Gastrocnemius medialis (tissue), 4 donors: ENCODE measurements at regions not wholly inside any gene's neighbourhood (a gene's known extent, or its start where the extent isn't known, plus 50 kb on each side); places are given as distances from the start of the nearest gene placed in this dataset.

ENCODE experiments used
- ATAC-seq, 2 donors: fragments of 150-250 bp; one replicate each; pipeline ENCODE4 v1.9.1; 2016
- DNase-seq, 2 donors: peaks; one replicate each; pipeline ENCODE4 v3.0.0-alpha.2; 2019
- H3K27ac ChIP-seq, 4 donors: fragments of 200-600 bp; sonication (generic); 1 replicate in 1 of 4; 2 replicates in 3 of 4; pipeline ENCODE4 v1.5.1; 2016 to 2018; ENCODE audit warnings: mild to moderate bottlenecking in 2 of 4, moderate library complexity in 1 of 4
- H3K27me3 ChIP-seq, 3 donors: fragments of 200-600 bp; sonication (generic) in 2 of 3; 1 replicate in 1 of 3; 2 replicates in 2 of 3; pipeline versions ENCODE4 v1.5.1 to v1.6.0; 2016 to 2019; ENCODE audit warnings: mild to moderate bottlenecking in 1 of 3, moderate library complexity in 1 of 3
- H3K36me3 ChIP-seq, 2 donors: fragments of 200-600 bp; sonication (generic) in 1 of 2; one replicate each; pipeline ENCODE4 v1.5.1; 2017 to 2018
- H3K4me1 ChIP-seq, 2 donors: fragments of 200-600 bp; sonication (generic) in 1 of 2; one replicate each; pipeline ENCODE4 v1.5.1; 2016 to 2017; ENCODE audit warnings: mild to moderate bottlenecking in 2 of 2
- H3K4me3 ChIP-seq, 4 donors: fragments of 200-600 bp; sonication (generic) in 3 of 4; 1 replicate in 1 of 4; 2 replicates in 3 of 4; pipeline ENCODE4 v1.5.1; 2016 to 2019; ENCODE audit warnings: mild to moderate bottlenecking in 2 of 4
- H3K9me3 ChIP-seq, 3 donors: fragments of 200-600 bp; sonication (generic) in 2 of 3; 1 replicate in 1 of 3; 2 replicates in 2 of 3; pipeline ENCODE4 v1.5.1; 2016 to 2019
- CTCF ChIP-seq, 5 experiments: fragments of 450-650 bp in 3 of 5; fragments of 200-600 bp in 2 of 5; sonication (generic) in 2 of 5; IDR thresholded peaks in 4 of 5; conservative IDR thresholded peaks in 1 of 5; 1 replicate in 4 of 5; 2 replicates in 1 of 5; pipeline ENCODE4 v1.5.1; 2016 to 2019; ENCODE audit warnings: antibody characterized with exemption in 5 of 5, mild to moderate bottlenecking in 3 of 5, moderate library complexity in 3 of 5
- POLR2A ChIP-seq, 2 donors: fragments of 450-650 bp; IDR thresholded peaks; one replicate each; pipeline ENCODE4 v1.6.1; 2017; ENCODE audit warnings: antibody characterized with exemption in 2 of 2, mild to moderate bottlenecking in 2 of 2, moderate library complexity in 2 of 2
- in situ Hi-C, 4 donors: fragments of 200-750 bp; cut with MboI; loops; one replicate each; pipeline versions ENCODE4 v1.15.0 to v1.8.0; 2017; ENCODE audit warnings: low sequenced_read_pairs in 4 of 4
- intact Hi-C: fragments of 100-400 bp; cut with DNase I; formaldehyde crosslinking; loops from one replicate; pipeline ENCODE4 v1.15.1; 2023; ENCODE audit warnings: low total_unique reads

GRCh38 chr7:98565103-98565502 lies 52.0 kb upstream of the NPTX2 start:
- H3K9me3 ChIP-seq, result no peaks in the 10 kb centered on the region
- intact Hi-C loops (no loop called here), in situ Hi-C loops (no loop called here)
- peaks cover 0 to 6% of the 10 kb centered on the region in 2 donors for H3K4me1 ChIP-seq
- peaks cover 0 to 2% (median 0%) of the 10 kb centered on the region in 3 donors for H3K27me3 ChIP-seq
- no peak overlapping the region for H3K4me3 ChIP-seq
- no peak for ATAC-seq
- DNase-seq, result no peak
- H3K36me3 ChIP-seq, result no peaks in the 10 kb centered on the region
- peak overlapping the region in 3 of 4 donors; percentile 23 to 77 (median 29) for H3K27ac ChIP-seq
- TF ChIP-seq POLR2A (IDR thresholded peaks at IDR 0.05) (no peak), CTCF (IDR thresholded peaks at IDR 0.05 in 4 of 5, conservative IDR thresholded peaks at IDR 0.05 in 1 of 5) (no peak)

GRCh38 chr7:98562871-98563495 lies 54.1 kb upstream of the NPTX2 start:
- no peaks in the 10 kb centered on the region for H3K36me3 ChIP-seq
- no peaks in the 10 kb centered on the region for H3K9me3 ChIP-seq
- DNase-seq (no peak), ATAC-seq (no peak)
- H3K27me3 ChIP-seq, result peaks cover 0 to 2% (median 0%) of the 10 kb centered on the region in 3 donors
- TF ChIP-seq CTCF (IDR thresholded peaks at IDR 0.05 in 4 of 5, conservative IDR thresholded peaks at IDR 0.05 in 1 of 5) (no peak), POLR2A (IDR thresholded peaks at IDR 0.05) (no peak)
- H3K4me1 ChIP-seq, result peaks cover 0 to 6% of the 10 kb centered on the region in 2 donors
- in situ Hi-C loops, result no loop called here
- intact Hi-C loops, result no loop called here
- no peak overlapping the region for H3K27ac ChIP-seq
- H3K4me3 ChIP-seq, result no peak overlapping the region

- ATAC-seq, result no peak
- Histone ChIP-seq H3K4me3 (no peak overlapping the region), H3K27ac (no peak overlapping the region), H3K27me3 (peaks cover 0 to 2% (median 0%) of the 10 kb centered on the region in 3 donors), H3K4me1 (peaks cover 0 to 6% of the 10 kb centered on the region in 2 donors), H3K36me3 (no peaks in the 10 kb centered on the region), H3K9me3 (no peaks in the 10 kb centered on the region)
- no peak for DNase-seq
- intact Hi-C loops, result no loop called here
- in situ Hi-C loops, result no loop called here
- TF ChIP-seq POLR2A (IDR thresholded peaks at IDR 0.05) (no peak), CTCF (IDR thresholded peaks at IDR 0.05 in 4 of 5, conservative IDR thresholded peaks at IDR 0.05 in 1 of 5) (no peak)
These were observed 54.7 kb upstream of the NPTX2 start for GRCh38 chr7:98562381-98562823.

- ATAC-seq, result no peak
- in situ Hi-C loops, result no loop called here
- no peak for TF ChIP-seq CTCF (IDR thresholded peaks at IDR 0.05 in 4 of 5, conservative IDR thresholded peaks at IDR 0.05 in 1 of 5)
These were observed 57.1 kb upstream of the NPTX2 start for GRCh38 chr7:98559958-98560357.

GRCh38 chr7:98559219-98559618 lies 57.9 kb upstream of the NPTX2 start:
- no peaks in the 10 kb centered on the region for H3K36me3 ChIP-seq
- no peaks in the 10 kb centered on the region for H3K27me3 ChIP-seq
- ATAC-seq, result no peak
- intact Hi-C loops, result no loop called here
- H3K27ac ChIP-seq, result no peak overlapping the region
- in situ Hi-C loops, result no loop called here
- no peak overlapping the region for H3K4me3 ChIP-seq
- no peaks in the 10 kb centered on the region for H3K4me1 ChIP-seq
- no peak for DNase-seq
- no peak for TF ChIP-seq CTCF (IDR thresholded peaks at IDR 0.05 in 4 of 5, conservative IDR thresholded peaks at IDR 0.05 in 1 of 5)
- no peak for TF ChIP-seq POLR2A (IDR thresholded peaks at IDR 0.05)
- H3K9me3 ChIP-seq, result no peaks in the 10 kb centered on the region

More at GRCh38 chr7:98559958-98560357, 57.1 kb upstream of the NPTX2 start:
- Histone ChIP-seq H3K4me1 (no peaks in the 10 kb centered on the region), H3K27me3 (no peaks in the 10 kb centered on the region), H3K36me3 (no peaks in the 10 kb centered on the region), H3K27ac (no peak overlapping the region), H3K4me3 (no peak overlapping the region), H3K9me3 (no peaks in the 10 kb centered on the region)
- no peak for DNase-seq
- intact Hi-C loops, result no loop called here
